GM19025 (cell line): ENCODE measurements at regions not wholly inside any gene's neighbourhood (a gene's known extent, or its start where the extent isn't known, plus 50 kb on each side); places are given as distances from the start of the nearest gene placed in this dataset.
"Not testable (repeated sequence)": the region's sequence is repeated elsewhere in the genome, so short reads cannot be mapped to it uniquely, and the experiment has no call there.

ENCODE experiments used
- ATAC-seq: cut with Tn5 transposase; IDR thresholded peaks from one replicate; pipeline ENCODE4 v1.9.1; 2021; ENCODE audit warnings: mild to moderate bottlenecking, low read depth, moderate library complexity; ENCODE audit not compliant: unreplicated experiment

DNA sequence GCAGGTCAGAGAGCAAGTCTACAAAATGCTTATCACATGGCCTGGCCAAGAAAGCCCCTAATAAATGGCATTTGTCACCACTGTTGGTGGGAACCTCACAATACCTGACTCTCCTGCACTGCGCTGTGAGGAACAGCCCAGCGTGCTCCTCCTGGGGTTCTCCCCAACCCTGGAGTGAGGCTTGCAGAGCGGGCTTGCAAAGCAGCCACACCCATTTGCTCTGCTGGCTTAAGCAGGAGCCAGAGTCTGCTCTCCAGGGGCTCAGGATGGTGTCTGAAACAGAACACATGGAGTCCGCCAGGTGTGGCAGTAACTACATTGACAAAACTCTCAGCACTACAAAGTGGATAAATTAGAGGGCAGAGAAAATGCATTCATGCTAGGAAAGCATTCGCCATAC, 331.0 kb upstream of the CCL2 start:
- no peak for ATAC-seq

GRCh38 chr17:33925649-33926048, 329.4 kb upstream of the CCL2 start:
- ATAC-seq, result no peak

GRCh38 chr17:33927732-33928133, 327.4 kb upstream of the CCL2 start:
- ATAC-seq, result no peak

- ATAC-seq, result no peak
These were observed 325.8 kb upstream of the CCL2 start for GRCh38 chr17:33929181-33929724.

GRCh38 chr17:33931148-33931814, 323.8 kb upstream of the CCL2 start:
- ATAC-seq, result not testable (repeated sequence)

GRCh38 chr17:33932996-33933395, 322.1 kb upstream of the CCL2 start:
- ATAC-seq, result no peak

DNA sequence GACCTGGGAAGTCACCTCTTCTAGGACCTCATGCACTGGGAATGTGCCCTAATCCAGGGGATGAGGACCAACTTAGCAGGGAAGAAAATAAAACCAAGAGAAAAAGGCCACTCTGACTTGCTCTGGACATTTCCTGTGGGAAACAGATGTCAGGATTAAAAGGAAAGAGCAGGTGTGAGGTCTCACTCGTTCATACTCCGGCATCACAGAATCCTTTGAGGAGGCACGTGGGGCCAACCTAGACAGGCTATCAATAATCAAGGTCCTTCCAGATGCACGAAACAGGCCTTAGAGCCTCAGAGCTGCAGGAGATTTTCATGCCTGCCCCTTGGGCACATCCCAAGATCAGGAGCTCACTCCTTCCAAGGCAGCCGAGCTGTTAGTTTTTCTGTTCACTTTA, 321.5 kb upstream of the CCL2 start:
- ATAC-seq, result no peak

- ATAC-seq, result no peak
These were observed 320.4 kb upstream of the CCL2 start for GRCh38 chr17:33934696-33935095.

DNA sequence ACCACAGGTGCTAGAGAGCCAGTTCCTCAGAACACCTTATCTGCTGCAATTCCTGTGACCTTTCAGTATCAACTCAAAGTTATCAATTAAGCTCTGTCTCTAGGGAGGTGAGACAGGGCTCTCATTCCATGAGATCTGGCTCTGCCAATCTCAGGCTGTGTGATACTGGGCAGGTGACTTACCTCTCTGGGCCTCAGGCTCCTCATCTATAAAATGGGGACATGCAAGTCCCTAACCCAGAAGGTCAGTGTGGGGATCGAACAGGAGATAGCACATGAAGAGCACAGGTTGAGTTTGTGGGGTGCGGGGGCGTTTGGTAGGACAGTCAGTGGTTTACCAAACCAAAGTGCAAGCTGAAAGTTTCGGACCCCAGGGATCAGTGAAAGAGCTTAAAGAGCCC, 319.3 kb upstream of the CCL2 start:
- ATAC-seq, result no peak

GRCh38 chr17:33936764-33937163, 318.3 kb upstream of the CCL2 start:
- ATAC-seq, result no peak

GRCh38 chr17:33939959-33940358, 315.1 kb upstream of the CCL2 start:
- ATAC-seq, result no peak

GRCh38 chr17:33940769-33941370, 314.2 kb upstream of the CCL2 start:
- no peak for ATAC-seq

- no peak for ATAC-seq
These were observed 313.3 kb upstream of the CCL2 start for GRCh38 chr17:33941744-33942143.

DNA sequence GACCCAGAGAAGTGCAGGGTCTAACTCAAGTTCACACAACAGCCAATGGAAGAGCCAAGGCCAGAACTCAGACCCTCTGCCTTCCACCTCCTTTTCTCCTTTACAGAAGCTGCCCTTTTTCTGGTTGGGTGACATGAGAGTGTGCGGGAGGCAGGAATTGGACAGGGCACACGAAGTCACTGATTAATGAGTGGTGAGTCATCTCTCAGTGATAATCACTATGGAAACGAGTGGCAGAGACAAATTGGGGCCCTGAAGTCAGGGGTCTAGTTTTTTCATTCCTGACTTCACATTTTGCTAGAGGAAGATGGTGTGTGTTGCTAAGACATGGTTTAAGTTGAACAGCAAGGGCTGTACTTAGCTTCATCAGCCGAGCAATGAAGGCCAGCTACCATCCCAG, 312.7 kb upstream of the CCL2 start:
- ATAC-seq, result no peak

DNA sequence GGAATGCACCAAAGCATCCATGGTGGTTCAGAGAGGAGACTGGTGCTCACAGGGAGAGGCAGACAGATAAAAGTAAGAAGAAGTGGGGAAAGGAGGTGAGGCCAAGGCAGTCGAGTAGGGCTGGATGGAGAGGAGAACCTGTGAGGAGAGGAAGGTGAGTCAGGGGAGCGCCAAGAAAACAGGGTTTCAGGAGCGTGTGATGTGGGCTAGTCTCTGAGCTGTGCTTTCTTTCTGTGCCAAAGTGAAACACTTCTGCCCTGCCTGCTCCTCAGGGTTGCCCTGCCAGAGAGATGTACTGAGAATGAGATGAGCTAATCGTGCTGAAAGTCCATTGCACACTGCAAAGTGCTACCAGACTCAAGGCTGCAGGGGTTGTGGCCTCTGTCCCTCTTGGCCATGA, 310.7 kb upstream of the CCL2 start:
- no peak for ATAC-seq

DNA sequence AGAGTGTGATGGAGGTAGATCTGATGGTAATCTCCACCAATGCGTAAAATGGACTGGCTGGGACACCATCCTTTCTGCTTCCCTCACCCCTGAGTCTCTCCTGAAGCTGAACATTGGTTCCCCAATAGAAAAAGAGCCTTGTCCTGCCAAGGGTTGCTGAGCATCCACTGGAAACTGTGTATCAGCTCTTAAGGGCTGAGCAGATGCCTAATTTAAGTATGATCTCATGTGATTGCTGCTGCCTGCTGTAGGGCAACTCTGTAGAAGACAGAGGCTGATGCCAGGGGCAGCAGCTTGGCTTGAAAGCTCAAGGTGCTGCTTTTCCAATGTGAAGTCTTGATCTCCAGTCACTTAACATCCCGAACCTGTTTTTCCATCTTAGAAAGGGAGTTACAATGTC, 310.3 kb upstream of the CCL2 start:
- ATAC-seq, result no peak

DNA sequence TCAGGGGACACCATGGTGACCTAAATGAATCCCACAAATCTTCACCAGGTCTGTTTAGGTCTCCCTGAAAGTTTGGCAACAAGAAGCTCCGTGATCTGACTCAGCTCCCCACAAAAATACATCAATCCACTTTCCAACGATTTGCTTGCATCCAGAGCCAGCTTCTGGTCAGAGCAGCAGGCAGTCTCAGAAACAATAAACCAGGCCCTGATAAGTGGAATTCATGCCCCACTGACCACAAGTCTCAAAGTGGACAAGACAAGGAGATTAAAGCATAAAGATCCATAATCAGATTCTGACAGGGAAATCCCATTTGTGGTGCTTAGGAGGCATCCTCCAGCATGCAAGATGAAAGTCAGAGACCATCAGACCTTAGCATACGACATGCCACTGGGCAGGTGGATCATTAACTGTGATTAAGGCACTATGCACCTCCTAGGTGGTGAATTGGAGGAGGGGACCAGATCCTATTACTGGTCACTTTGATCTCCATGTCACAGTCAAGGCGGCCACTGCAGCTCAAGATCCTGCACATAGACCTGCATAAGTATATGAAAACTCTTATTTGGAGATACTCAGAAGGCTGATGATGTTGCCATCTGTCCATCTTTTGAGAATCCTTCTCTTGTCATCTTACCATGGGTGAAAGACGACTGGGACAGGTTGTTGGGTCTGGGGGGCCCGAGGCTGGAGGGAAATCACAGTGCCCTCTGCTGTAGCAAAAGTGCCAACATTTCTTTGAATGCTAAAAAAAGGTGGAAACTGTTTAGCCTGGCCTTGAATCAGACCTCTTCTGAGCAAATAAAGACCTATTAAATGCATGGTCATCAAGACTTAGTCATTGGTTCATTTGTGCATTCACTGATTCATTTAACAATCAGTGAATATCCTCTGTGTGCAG, 309.2 kb upstream of the CCL2 start:
- no peak for ATAC-seq

DNA sequence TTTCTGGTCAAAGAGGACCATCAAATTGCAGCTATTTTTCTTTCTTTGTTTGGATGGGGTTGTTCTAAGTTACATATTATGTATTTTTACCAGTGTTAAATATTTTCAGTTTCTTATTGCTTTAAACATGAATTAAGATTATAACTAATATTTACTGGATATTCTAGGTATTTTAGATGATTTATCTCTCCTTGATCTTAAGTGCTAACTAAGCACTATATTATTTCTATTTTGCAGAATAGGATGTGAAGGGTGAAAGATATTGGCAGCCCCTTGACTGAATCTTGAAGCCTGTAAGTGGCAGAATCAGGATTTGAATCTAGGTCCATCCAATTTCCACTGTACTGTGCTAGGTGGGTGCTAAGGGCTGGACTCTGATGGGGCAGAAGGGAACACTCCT, 307.3 kb upstream of the CCL2 start:
- ATAC-seq, result no peak

DNA sequence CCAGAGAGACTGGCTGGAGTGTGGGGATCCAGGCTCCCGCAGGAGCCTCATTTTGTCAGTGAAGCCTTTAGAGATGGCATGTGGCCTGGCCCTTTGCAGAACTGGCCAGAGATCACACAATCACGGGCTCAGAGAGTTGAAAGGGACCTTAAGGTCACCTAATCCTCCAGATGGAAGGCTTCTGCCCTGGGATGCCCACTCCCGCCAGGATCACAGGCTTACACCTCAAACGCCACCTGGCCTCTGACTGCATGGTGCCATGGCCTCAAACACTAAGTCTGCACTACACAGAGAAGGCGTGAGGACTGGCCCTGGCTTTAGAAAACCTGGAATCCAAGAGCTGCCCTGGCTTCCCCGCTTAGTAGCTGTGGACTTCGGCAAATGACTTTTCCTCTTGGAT, 306.8 kb upstream of the CCL2 start:
- no peak for ATAC-seq

DNA sequence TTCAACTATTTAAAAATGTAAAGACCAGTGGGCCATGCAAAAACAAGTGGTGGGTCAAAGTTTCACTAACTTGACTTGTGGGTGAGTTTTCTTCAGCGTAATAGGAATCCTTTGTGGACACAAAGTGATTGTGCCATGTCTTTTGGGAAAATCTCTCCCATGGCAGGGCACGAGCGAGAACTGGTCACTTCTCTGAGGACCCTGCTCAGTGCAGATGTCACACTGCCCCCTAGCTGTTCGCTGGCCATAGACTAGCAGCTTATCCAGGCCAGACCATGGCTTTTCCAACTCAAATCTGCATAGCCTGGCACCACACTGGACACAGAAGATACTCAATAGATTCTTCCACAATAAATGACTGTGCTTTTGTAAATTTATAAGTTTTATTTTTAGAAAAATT, 306.0 kb upstream of the CCL2 start:
- ATAC-seq, result no peak

DNA sequence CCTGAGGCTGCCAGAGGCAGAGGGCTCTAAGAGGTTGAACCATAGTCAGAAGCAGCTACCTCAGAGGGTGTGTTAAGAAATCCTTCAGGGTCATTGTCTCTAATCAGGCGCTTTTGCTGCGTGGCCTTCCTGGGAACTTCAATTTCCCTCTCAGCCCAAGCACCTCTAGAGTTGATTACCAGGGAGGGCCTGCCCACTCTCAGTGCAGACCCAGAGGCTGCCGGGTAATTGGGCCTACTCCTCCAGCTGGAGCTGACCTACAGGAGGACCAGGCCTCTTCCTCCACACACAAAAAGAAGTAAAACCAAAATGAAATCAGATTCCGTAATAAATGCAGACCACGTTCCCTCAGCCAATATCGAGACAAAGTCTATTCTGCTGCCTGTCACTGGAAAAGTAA, 305.0 kb upstream of the CCL2 start:
- no peak for ATAC-seq
